ENCODE measurements at regions not wholly inside any gene's neighbourhood (a gene's known extent, or its start where the extent isn't known, plus 50 kb on each side); places are given as distances from the start of the nearest gene placed in this dataset.

DNA sequence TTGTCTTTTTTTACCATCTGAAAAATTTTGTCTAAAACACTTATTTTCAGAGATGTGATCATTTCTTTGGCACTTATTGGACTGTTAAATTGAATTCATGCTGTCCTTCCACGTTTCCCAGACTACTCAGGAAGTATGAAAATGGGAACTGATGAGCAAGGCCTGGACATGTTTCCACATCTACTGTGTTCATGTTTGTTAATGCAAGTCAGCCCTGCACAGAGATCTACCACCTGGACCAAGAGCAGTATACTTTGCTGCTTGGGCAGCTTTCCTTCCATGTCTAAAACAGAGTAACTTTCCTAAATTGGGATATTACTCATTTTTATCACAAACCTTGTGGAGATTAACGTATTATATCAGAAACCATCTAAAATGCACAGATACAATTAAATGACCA lies 687.4 kb downstream of the DIAPH3 start:
- TF ChIP-seq, protein P1, sequence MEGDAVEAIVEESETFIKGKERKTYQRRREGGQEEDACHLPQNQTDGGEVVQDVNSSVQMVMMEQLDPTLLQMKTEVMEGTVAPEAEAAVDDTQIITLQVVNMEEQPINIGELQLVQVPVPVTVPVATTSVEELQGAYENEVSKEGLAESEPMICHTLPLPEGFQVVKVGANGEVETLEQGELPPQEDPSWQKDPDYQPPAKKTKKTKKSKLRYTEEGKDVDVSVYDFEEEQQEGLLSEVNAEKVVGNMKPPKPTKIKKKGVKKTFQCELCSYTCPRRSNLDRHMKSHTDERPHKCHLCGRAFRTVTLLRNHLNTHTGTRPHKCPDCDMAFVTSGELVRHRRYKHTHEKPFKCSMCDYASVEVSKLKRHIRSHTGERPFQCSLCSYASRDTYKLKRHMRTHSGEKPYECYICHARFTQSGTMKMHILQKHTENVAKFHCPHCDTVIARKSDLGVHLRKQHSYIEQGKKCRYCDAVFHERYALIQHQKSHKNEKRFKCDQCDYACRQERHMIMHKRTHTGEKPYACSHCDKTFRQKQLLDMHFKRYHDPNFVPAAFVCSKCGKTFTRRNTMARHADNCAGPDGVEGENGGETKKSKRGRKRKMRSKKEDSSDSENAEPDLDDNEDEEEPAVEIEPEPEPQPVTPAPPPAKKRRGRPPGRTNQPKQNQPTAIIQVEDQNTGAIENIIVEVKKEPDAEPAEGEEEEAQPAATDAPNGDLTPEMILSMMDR (IDR thresholded peaks at IDR 0.05; ENCODE audit: extremely low read depth, missing control alignments) = no peak
- no peak for DNase-seq (ENCODE audit: low spot score)

DNA sequence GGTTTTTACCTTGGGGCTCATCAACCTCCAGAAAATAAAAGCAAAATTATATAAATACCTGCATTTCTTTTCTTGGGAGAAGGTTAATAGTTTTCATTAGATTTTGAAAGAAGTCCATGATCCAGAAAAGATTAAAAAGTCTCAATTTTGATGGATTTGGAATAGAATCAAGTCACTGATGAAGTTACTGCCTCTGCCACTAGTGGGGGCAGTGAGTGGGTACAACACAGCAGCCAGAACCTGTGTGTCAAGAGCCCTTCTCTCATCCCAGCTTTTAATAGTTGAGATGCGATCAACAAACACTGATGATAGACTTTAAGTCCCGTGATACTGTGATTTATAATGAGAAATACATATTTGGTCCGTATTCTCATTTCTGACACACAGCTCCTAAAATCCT lies 686.7 kb downstream of the DIAPH3 start:
- DNase-seq (ENCODE audit: low spot score) = no peak
- TF ChIP-seq, protein P1 (IDR thresholded peaks at IDR 0.05; ENCODE audit: extremely low read depth, missing control alignments) = no peak

DNA sequence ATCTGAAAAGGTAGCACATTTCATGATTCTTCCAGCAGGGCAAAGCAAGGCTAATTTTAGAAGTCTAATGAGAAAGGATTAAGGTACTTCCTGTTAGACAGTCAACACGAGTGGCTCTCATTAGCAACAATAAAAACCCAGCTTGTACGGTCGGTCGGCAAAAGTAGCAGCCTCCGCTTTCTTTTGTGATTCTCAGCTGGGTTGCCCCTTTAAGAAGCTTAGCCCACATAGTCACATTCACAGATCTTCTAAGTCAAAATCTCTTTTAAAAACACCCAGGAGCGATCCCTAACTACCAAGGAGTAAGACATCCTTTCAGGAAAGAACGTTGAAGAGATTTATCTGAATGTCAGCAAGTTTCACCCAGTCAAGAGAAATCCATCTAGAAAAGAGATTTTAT lies 684.8 kb downstream of the DIAPH3 start:
- no peak for DNase-seq (ENCODE audit: low spot score)
- TF ChIP-seq, protein P1 (IDR thresholded peaks at IDR 0.05; ENCODE audit: extremely low read depth, missing control alignments) = no peak

DNA sequence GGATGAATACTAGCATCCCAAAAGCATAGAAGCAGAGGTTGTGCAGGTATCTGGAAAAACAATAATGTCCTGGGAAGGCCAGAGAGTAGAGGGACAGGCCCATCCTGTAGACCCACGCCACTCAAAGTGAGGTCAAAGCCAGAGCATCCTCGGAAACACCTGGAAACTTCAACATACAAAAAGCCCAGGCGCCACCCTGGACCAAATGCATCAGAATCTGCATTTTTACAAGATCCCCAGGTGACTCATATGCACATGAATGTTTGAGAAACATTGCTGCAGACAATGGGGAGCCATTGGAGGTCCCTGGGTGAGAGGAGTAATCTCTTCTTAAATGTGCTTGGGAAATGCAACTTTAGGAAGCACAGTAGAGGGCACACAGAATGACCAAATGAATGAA lies 684.1 kb downstream of the DIAPH3 start:
- no peak for DNase-seq (ENCODE audit: low spot score)
- TF ChIP-seq, protein P1 (IDR thresholded peaks at IDR 0.05; ENCODE audit: extremely low read depth, missing control alignments) = no peak

DNA sequence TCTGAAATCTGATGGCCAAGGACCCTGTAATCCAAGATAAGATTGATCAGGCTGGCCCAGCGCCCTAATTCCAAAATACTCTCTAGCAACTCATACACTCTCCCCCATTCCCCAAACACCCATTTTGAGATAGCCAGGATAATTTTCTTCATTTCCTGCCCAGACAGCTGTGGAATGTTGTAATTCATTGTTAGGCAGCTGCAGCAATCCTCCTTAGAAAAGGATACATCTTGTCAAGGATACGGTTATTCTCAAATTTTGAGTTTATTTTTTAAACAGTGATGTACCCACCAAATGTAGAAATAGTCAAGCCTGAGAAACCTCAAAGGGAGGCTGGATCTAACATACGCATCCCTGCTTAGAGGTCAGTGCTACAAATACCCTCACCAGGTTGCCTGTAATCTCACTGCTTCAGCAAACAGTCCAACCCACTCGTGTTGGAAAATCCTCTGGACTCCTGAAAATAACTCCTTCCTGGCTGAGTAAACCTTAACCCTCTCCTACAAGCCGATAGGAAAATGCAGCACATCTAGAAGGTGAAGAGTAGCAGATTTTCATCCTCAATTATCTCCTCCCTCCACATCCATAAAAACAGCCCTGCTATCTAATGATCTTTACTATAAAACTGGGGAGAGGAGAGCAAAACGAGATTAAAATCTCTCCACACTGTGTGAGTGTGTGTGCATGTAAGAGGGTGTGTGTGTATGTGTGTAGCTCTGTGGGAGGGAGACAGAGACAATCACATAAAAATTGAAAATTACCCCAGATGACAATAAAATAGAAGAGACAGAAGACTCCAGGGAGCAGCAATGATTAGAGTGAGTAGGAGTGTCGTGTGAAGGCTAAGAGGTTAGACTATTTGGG lies 683.1 kb downstream of the DIAPH3 start:
- DNase-seq (ENCODE audit: low spot score) = no peak
- TF ChIP-seq, protein P1 (IDR thresholded peaks at IDR 0.05; ENCODE audit: extremely low read depth, missing control alignments) = no peak

DNA sequence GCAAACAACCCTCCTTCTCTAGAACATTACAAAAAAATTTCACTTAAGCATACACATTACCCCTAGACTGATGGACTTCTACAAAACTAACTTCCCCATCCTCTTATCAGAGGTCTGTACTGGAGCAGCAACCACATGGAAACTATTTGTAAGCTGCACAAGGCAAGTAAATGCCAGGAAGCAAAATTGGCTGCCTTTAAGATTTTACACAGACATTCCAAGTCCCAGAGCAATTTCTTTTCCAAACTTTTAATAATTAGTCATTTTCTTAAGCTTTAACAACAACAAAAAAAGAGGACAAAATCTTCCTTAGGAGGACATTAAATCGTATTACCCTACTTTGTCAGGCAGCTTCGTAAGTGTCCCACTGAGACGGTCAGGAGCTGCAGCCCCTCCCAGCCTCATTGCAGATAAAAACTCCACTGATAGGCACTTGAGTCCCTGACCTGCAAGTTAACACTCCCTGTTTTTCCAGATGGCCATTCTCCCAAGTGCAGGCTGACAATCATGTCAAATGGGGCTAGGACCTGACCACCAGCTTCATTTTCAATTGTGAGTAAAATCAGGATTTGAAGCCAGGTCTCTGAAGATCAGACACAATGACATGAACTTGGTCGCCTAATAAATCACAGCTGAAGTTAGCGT lies 680.1 kb downstream of the DIAPH3 start:
- no peak for DNase-seq (ENCODE audit: low spot score)
- TF ChIP-seq, protein P1 (IDR thresholded peaks at IDR 0.05; ENCODE audit: extremely low read depth, missing control alignments) = no peak

DNA sequence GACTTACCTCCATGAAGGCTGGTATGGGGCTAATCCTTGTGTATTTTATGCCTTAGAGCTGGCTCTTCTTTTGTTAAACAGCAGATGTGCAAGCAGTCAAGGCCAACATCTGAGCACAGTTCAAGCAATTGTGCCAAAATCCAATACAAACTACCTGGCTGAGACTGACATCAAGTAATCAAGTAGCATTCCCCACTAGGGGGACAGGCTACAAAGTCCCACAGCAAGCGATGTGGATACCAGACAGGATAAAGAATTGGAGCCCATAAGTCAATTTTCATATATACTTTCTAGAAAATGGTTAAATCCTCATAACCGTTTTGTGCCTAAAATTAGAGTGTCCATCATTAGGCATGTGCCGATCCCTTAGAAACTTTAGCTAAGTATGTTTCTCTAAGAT lies 675.8 kb downstream of the DIAPH3 start:
- TF ChIP-seq, protein P1 (IDR thresholded peaks at IDR 0.05; ENCODE audit: extremely low read depth, missing control alignments) = no peak
- no peak for DNase-seq (ENCODE audit: low spot score)
